A673 (cell line): ENCODE measurements at regions not wholly inside any gene's neighbourhood (a gene's known extent, or its start where the extent isn't known, plus 50 kb on each side); places are given as distances from the start of the nearest gene placed in this dataset.

Source experiments
- EZH2 ChIP-seq: fragments of 200-600 bp; sonication (generic); IDR thresholded peaks from 2 replicates; pipeline ENCODE4 v1.6.1; 2017; ENCODE audit warnings: borderline replicate concordance, low read depth, mild to moderate bottlenecking, mixed read lengths, antibody characterized with exemption, low read length; ENCODE audit not compliant: poor library complexity, severe bottlenecking
- TF ChIP-seq, protein P1 (sequence below): fragments of 300-800, 200-600 bp; sonication (generic); conservative IDR thresholded peaks from 2 replicates; pipeline ENCODE4 v1.5.1; 2017; ENCODE audit warnings: low read depth, mild to moderate bottlenecking, antibody characterized with exemption, low read length, moderate library complexity, mixed read lengths

- TF ChIP-seq EZH2: no peak
- TF ChIP-seq, protein P1, sequence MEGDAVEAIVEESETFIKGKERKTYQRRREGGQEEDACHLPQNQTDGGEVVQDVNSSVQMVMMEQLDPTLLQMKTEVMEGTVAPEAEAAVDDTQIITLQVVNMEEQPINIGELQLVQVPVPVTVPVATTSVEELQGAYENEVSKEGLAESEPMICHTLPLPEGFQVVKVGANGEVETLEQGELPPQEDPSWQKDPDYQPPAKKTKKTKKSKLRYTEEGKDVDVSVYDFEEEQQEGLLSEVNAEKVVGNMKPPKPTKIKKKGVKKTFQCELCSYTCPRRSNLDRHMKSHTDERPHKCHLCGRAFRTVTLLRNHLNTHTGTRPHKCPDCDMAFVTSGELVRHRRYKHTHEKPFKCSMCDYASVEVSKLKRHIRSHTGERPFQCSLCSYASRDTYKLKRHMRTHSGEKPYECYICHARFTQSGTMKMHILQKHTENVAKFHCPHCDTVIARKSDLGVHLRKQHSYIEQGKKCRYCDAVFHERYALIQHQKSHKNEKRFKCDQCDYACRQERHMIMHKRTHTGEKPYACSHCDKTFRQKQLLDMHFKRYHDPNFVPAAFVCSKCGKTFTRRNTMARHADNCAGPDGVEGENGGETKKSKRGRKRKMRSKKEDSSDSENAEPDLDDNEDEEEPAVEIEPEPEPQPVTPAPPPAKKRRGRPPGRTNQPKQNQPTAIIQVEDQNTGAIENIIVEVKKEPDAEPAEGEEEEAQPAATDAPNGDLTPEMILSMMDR: no peak
Measured at GRCh38 chr6:18058429-18058828, 64.0 kb downstream of the NHLRC1 start.
